Activated CD8-positive, alpha-beta T cell treated with anti-CD3 and anti-CD28 coated beads for 36 hours (primary cell): ENCODE measurements at regions not wholly inside any gene's neighbourhood (a gene's known extent, or its start where the extent isn't known, plus 50 kb on each side); places are given as distances from the start of the nearest gene placed in this dataset.

Experiments used
- ATAC-seq: fragments of 200-7000 bp; cut with Tn5 transposase; one replicate; pipeline ENCODE4 v1.10.0; 2021; ENCODE audit warnings: mild to moderate bottlenecking, moderate library complexity
- CTCF ChIA-PET: fragments of 350-600 bp; sonication (Branson Sonifier 250); formaldehyde crosslinking; loops from one replicate; lab custom pipeline; 2021; ENCODE audit warnings: antibody characterized with exemption; lab: Charles Lee
- POLR2A ChIA-PET: fragments of 350-600 bp; sonication (Branson Sonifier 250); formaldehyde crosslinking; loops from one replicate; lab custom pipeline; 2021; ENCODE audit warnings: antibody characterized with exemption; lab: Charles Lee
- DNase-seq: peaks from one replicate; pipeline ENCODE4 v3.0.0-alpha.2; 2020
- H3K27ac Mint-ChIP-seq: one replicate; pipeline ENCODE4 v1.8.0; 2021; ENCODE audit warnings: mild to moderate bottlenecking, mixed read lengths
- H3K27me3 Mint-ChIP-seq: one replicate; pipeline ENCODE4 v1.8.0; 2021; ENCODE audit warnings: mixed read lengths
- H3K36me3 Mint-ChIP-seq: one replicate; pipeline ENCODE4 v1.8.0; 2021; ENCODE audit warnings: low read depth, mixed read lengths
- H3K4me1 Mint-ChIP-seq: one replicate; pipeline ENCODE4 v1.8.0; 2021; ENCODE audit warnings: low read depth, mixed read lengths
- H3K4me3 Mint-ChIP-seq: one replicate; pipeline ENCODE4 v1.8.0; 2021; ENCODE audit warnings: mild to moderate bottlenecking, moderate library complexity, mixed read lengths
- H3K9me3 Mint-ChIP-seq: one replicate; pipeline ENCODE4 v1.8.0; 2021; ENCODE audit warnings: mixed read lengths
- CTCF ChIP-seq: fragments of 200-600 bp; IDR thresholded peaks from one replicate; pipeline ENCODE4 v1.8.0; 2022; ENCODE audit warnings: antibody characterized with exemption, mild to moderate bottlenecking
- intact Hi-C: fragments of 100-400 bp; cut with micrococcal nuclease; formaldehyde crosslinking; loops from one replicate; pipeline ENCODE4 v1.10.0; 2022

- Mint-ChIP-seq H3K27ac (no peak overlapping the region), H3K4me3 (no peak overlapping the region), H3K27me3 (peaks cover 3% of the 10 kb centered on the region), H3K36me3 (no peaks in the 10 kb centered on the region), H3K4me1 (no peaks in the 10 kb centered on the region), H3K9me3 (no peaks in the 10 kb centered on the region)
- intact Hi-C loops, result no loop called here
- POLR2A ChIA-PET, result no interaction called here
- DNase-seq (no peak), ATAC-seq (no peak)
- no peak for TF ChIP-seq CTCF
- CTCF ChIA-PET, result no interaction called here
Observed at GRCh38 chr1:60636946-60637345, 445.4 kb upstream of the NFIA start.

GRCh38 chr1:60634106-60634505 lies 448.3 kb upstream of the NFIA start:
- POLR2A ChIA-PET, result interaction anchor here (0.5 kb wide), 1 partner anchor 1697 kb away, joined by 3 read pairs; no protein-coding TSS in a partner anchor
- no peak for DNase-seq
- Mint-ChIP-seq H3K9me3 (no peaks in the 10 kb centered on the region), H3K4me1 (no peaks in the 10 kb centered on the region), H3K27ac (no peak overlapping the region), H3K27me3 (peaks cover 3% of the 10 kb centered on the region), H3K4me3 (no peak overlapping the region), H3K36me3 (no peaks in the 10 kb centered on the region)
- intact Hi-C loops, result no loop called here
- ATAC-seq, result no peak
- CTCF ChIA-PET, result no interaction called here
- TF ChIP-seq CTCF, result no peak

- no peak for DNase-seq
- H3K36me3 Mint-ChIP-seq, result no peaks in the 10 kb centered on the region
- H3K4me3 Mint-ChIP-seq, result no peak overlapping the region
- ChIA-PET POLR2A (no interaction called here), CTCF (no interaction called here)
- H3K27me3 Mint-ChIP-seq, result peaks cover 5% of the 10 kb centered on the region
- ATAC-seq, result no peak
- no peaks in the 10 kb centered on the region for H3K4me1 Mint-ChIP-seq
- no peaks in the 10 kb centered on the region for H3K9me3 Mint-ChIP-seq
- TF ChIP-seq CTCF, result no peak
- H3K27ac Mint-ChIP-seq, result no peak overlapping the region
- intact Hi-C loops, result no loop called here
Observed at GRCh38 chr1:60622486-60622885, 459.9 kb upstream of the NFIA start.

- POLR2A ChIA-PET, result no interaction called here
- no peaks in the 10 kb centered on the region for H3K36me3 Mint-ChIP-seq
- H3K27ac Mint-ChIP-seq, result no peak overlapping the region
- no peak for TF ChIP-seq CTCF
- ATAC-seq (no peak), DNase-seq (no peak)
- CTCF ChIA-PET, result no interaction called here
- H3K27me3 Mint-ChIP-seq, result peaks cover 5% of the 10 kb centered on the region
- H3K4me1 Mint-ChIP-seq, result no peaks in the 10 kb centered on the region
- no peak overlapping the region for H3K4me3 Mint-ChIP-seq
- no peaks in the 10 kb centered on the region for H3K9me3 Mint-ChIP-seq
- intact Hi-C loops, result no loop called here
Observed at GRCh38 chr1:60621368-60621851, 461.0 kb upstream of the NFIA start.

GRCh38 chr1:60620087-60620486 lies 462.3 kb upstream of the NFIA start:
- ATAC-seq (no peak), DNase-seq (no peak)
- ChIA-PET POLR2A (no interaction called here), CTCF (no interaction called here)
- no peaks in the 10 kb centered on the region for H3K9me3 Mint-ChIP-seq
- H3K27ac Mint-ChIP-seq, result no peak overlapping the region
- intact Hi-C loops, result no loop called here
- no peaks in the 10 kb centered on the region for H3K36me3 Mint-ChIP-seq
- no peak overlapping the region for H3K4me3 Mint-ChIP-seq
- TF ChIP-seq CTCF, result no peak
- no peaks in the 10 kb centered on the region for H3K4me1 Mint-ChIP-seq
- peaks cover 5% of the 10 kb centered on the region for H3K27me3 Mint-ChIP-seq
